ENCODE measurements at regions not wholly inside any gene's neighbourhood (a gene's known extent, or its start where the extent isn't known, plus 50 kb on each side); places are given as distances from the start of the nearest gene placed in this dataset.
A peak's percentile ranks its signal among the peaks of the same experiment; 100 is the strongest.

DNA sequence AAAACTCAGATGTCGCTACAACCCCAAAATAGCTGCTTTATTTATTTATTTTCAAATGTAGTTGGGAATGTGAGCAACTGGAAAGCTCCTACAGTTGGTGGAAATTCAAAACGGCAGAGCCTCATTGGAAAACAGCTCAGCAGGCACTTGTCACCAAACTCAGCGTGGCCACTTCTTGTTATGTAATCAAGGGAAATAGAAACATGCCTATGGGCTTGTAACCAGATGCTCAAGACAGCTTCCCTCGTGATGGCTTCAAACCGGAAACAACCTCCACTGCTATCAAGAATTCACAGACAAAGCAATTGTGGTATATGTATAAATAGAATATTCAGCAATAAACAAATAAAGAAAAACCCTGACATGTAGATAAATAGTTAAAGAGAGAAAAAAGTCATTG is 627.8 kb upstream of the SLC10A2 start:
- no peak for DNase-seq (ENCODE audit: low spot score in 2 of 2)

DNA sequence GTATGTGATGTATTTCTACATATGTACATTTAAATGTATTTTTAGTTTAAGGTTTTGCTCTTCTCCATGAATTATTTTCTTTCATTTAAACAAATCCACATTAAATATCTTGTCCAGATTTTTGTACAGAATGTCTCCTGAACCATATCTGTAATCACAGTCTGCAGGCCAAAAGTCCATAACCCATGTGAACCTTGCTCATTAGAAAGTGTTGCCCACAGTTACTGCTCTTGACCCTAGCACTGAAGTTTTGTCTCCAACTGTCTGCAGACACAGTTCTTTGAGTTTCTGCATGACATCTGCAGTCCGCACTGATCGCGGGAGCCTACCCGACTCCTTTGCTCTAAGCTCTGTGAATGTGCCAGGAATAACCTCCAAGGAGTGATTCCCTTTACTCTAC is 626.2 kb upstream of the SLC10A2 start:
- 80 to 87% methylated on average over 4 of the region's 4 CpGs for WGBS, 2 donors
- H3K4me3 ChIP-seq (ENCODE audit: low read depth, poor library complexity, severe bottlenecking), result no peak overlapping the region
- TF ChIP-seq, protein P1, sequence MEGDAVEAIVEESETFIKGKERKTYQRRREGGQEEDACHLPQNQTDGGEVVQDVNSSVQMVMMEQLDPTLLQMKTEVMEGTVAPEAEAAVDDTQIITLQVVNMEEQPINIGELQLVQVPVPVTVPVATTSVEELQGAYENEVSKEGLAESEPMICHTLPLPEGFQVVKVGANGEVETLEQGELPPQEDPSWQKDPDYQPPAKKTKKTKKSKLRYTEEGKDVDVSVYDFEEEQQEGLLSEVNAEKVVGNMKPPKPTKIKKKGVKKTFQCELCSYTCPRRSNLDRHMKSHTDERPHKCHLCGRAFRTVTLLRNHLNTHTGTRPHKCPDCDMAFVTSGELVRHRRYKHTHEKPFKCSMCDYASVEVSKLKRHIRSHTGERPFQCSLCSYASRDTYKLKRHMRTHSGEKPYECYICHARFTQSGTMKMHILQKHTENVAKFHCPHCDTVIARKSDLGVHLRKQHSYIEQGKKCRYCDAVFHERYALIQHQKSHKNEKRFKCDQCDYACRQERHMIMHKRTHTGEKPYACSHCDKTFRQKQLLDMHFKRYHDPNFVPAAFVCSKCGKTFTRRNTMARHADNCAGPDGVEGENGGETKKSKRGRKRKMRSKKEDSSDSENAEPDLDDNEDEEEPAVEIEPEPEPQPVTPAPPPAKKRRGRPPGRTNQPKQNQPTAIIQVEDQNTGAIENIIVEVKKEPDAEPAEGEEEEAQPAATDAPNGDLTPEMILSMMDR (IDR thresholded peaks at IDR 0.05), result no peak
- no peak for TF ChIP-seq POLR2A (IDR thresholded peaks at IDR 0.05)
- no peak for DNase-seq (ENCODE audit: low spot score in 2 of 2)
- intact Hi-C loops (cut with DNase I; ENCODE audit: low total_unique reads), result no loop called here

More for the DNA sequence above, 627.8 kb upstream of the SLC10A2 start:
- WGBS, 2 donors, result 32 to 38% methylated on average over 5 of the region's 5 CpGs
- TF ChIP-seq, protein P1 (IDR thresholded peaks at IDR 0.05), result no peak
- TF ChIP-seq POLR2A (IDR thresholded peaks at IDR 0.05), result no peak
- intact Hi-C loops (cut with DNase I; ENCODE audit: low total_unique reads), result no loop called here
- H3K4me3 ChIP-seq (ENCODE audit: low read depth, poor library complexity, severe bottlenecking), result no peak overlapping the region

DNA sequence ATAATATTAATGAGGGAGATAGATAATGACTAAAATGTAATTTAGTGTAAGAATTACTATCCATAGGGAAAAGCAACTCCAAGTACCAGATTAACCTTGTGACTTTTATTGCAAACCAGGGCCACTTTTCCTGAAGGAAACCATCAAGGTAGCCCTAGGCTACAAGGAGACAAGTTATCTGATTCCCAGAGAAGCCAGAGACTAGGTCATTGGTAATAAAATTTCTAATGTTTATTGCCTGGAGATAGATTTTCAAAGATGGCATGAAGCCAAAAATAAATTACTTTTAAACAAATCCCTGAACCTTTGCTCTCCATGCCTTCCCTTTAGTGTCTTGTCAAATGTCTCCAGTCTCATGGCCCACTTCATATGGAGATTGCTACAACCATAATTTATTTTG is 610.1 kb upstream of the SLC10A2 start:
- no peak overlapping the region for H3K4me3 ChIP-seq (ENCODE audit: low read depth, poor library complexity, severe bottlenecking)
- TF ChIP-seq POLR2A (IDR thresholded peaks at IDR 0.05), result no peak
- TF ChIP-seq, protein P1 (IDR thresholded peaks at IDR 0.05), result no peak
- intact Hi-C loops (cut with DNase I; ENCODE audit: low total_unique reads), result no loop called here
- DNase-seq (ENCODE audit: low spot score in 2 of 2), result no peak

DNA sequence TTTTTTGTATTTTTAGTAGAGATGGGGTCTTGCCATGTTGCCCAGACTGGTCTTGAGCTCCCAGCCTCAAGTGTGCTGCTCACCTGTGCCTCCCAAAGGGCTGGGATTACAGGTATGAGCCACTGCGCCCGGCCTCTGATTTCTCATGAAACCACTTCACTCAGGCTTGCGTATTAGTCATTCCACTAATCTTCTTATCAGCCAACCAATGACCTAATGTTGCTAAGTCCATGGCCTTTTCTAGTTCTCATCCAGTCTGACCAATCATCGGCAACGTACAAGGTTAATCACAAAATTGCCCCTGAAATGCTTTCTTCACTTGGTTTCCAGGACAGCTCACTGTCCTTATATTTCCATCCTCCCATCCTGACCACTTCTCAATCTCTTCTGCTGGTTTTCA is 605.3 kb upstream of the SLC10A2 start:
- TF ChIP-seq, protein P1 (IDR thresholded peaks at IDR 0.05), result no peak
- TF ChIP-seq POLR2A (IDR thresholded peaks at IDR 0.05), result no peak
- H3K4me3 ChIP-seq (ENCODE audit: low read depth, poor library complexity, severe bottlenecking), result no peak overlapping the region
- 95 to 97% methylated on average over 5 of the region's 5 CpGs for WGBS, 2 donors
- DNase-seq (ENCODE audit: low spot score in 2 of 2), result no peak
- intact Hi-C loops (cut with DNase I; ENCODE audit: low total_unique reads), result no loop called here

DNA sequence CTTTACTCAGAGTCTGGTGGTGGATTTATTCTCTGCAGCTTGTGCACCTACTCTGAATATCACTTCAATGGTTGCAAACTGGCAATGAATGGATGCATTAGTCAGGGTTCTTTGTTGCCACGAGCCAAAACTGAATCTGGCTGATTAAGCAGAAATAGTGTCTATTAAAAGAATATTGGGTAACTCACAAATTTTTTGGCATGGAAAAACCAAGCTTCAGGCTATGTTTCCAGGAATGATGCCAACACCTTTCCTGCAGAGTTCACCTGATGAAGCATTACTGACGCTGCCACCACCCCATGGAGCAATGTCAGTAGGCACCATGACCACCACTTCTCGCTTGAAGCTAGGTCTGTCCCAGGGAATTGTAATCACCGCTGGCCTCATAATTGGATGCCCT is 597.8 kb upstream of the SLC10A2 start:
- TF ChIP-seq POLR2A (IDR thresholded peaks at IDR 0.05), result no peak
- no peak overlapping the region for H3K4me3 ChIP-seq (ENCODE audit: low read depth, poor library complexity, severe bottlenecking)
- peak in 1 of 2 donors; percentile 25 for DNase-seq (ENCODE audit: low spot score in 2 of 2)
- intact Hi-C loops (cut with DNase I; ENCODE audit: low total_unique reads), result no loop called here
- 46 to 61% methylated on average over 4 of the region's 4 CpGs for WGBS, 2 donors

DNA sequence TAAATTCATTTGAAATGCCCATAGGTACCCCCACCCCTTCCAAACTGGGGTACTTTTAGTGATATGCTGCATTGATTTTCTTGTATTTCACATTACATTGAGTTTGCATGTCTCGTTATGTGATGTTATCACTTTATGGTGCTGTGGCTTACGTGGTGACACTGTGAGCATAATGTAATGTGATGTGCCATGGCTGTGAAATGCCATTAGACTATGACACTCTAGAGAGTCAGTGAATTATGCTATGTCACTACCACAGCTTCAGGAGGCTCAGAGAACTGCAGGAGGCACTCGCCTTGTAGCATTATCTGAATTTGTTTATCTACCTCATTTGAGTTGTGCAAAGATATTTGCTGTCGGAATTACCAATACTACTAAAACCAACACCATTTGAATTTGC is 590.1 kb upstream of the SLC10A2 start:
- DNase-seq (ENCODE audit: low spot score in 2 of 2), result no peak
- 84 to 87% methylated on average over 4 of the region's 4 CpGs for WGBS, 2 donors
- TF ChIP-seq, protein P1 (IDR thresholded peaks at IDR 0.05), result no peak
- no peak for TF ChIP-seq POLR2A (IDR thresholded peaks at IDR 0.05)
- H3K4me3 ChIP-seq (ENCODE audit: low read depth, poor library complexity, severe bottlenecking), result no peak overlapping the region
- intact Hi-C loops (cut with DNase I; ENCODE audit: low total_unique reads), result no loop called here

Data from lower leg skin (tissue), 4 donors.